ENCODE measurements at regions not wholly inside any gene's neighbourhood (a gene's known extent, or its start where the extent isn't known, plus 50 kb on each side); places are given as distances from the start of the nearest gene placed in this dataset.

DNA sequence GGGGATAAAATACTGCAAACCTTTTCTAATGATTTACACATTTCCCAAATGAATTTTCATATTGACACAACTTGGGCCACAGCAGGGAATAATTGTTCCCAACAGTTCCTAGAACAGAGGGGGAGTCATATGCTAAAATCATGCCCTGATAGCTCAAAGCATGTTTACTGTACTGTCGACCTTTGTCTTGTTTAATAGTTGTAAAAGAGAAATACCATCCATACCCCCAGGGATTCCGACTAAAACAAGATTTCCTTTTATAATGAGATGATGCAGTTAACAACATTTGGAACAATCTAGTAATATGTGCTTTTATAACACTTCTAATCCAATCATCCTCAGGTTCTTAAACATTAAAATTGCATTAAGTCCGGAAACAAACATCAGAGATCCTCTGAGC, 759.7 kb downstream of the OLFM4 start:
- no peaks in the 10 kb centered on the region for H3K36me3 ChIP-seq (ENCODE audit: insufficient read depth, low read length)
- no peak overlapping the region for H3K27ac Mint-ChIP-seq
- H3K27me3 Mint-ChIP-seq: no peaks in the 10 kb centered on the region
- H3K27me3 ChIP-seq (ENCODE audit: insufficient read depth, low read length, poor library complexity, severe bottlenecking): no peaks in the 10 kb centered on the region
- peaks cover 0 to 10% (median 2%) of the 10 kb centered on the region in 5 donors for H3K9me3 Mint-ChIP-seq
- ChIA-PET CTCF (no interaction called here), POLR2A (no interaction called here)
- H3K4me3 ChIP-seq (ENCODE audit: low read length): no peak overlapping the region
- no peaks in the 10 kb centered on the region for H3K4me1 Mint-ChIP-seq
- no peaks in the 10 kb centered on the region for H3K4me1 ChIP-seq (ENCODE audit: insufficient read depth, low read length)
- H3K9me3 ChIP-seq (ENCODE audit: low read length): no peaks in the 10 kb centered on the region
- no peak overlapping the region for H3K4me3 Mint-ChIP-seq
- no peak overlapping the region for H3K27ac ChIP-seq (ENCODE audit: low read depth, low read length)
- DNase-seq: no peak
- no peaks in the 10 kb centered on the region for H3K36me3 Mint-ChIP-seq

DNA sequence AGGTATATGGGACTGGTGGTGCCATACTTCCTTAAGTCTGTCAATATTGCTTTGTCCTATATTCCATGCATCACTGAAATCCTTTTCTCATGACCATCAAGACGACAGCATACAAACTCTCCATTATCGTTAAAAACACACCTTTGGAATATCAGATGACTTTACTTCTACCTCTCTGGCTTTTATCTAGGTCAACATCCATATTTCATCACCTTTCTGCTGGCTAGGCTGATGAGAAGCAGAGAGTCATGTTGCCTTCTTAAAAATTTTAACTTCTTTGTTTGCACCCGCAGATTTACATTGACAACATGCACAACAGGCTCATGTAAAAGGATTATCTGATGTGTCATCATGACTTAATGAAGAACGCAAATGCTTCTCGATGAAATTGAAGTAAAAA, 771.4 kb downstream of the OLFM4 start:
- Mint-ChIP-seq H3K4me1 (no peaks in the 10 kb centered on the region), H3K27me3 (no peaks in the 10 kb centered on the region), H3K27ac (no peak overlapping the region), H3K36me3 (no peaks in the 10 kb centered on the region), H3K4me3 (no peak overlapping the region), H3K9me3 (peaks cover 0 to 26% (median 7%) of the 10 kb centered on the region in 5 donors)
- H3K4me1 ChIP-seq (ENCODE audit: insufficient read depth, low read length): no peaks in the 10 kb centered on the region
- H3K27me3 ChIP-seq (ENCODE audit: insufficient read depth, low read length, poor library complexity, severe bottlenecking): no peaks in the 10 kb centered on the region
- CTCF ChIA-PET: no interaction called here
- no peak overlapping the region for H3K27ac ChIP-seq (ENCODE audit: low read depth, low read length)
- DNase-seq: no peak
- H3K36me3 ChIP-seq (ENCODE audit: insufficient read depth, low read length): no peaks in the 10 kb centered on the region
- POLR2A ChIA-PET: no interaction called here
- no peaks in the 10 kb centered on the region for H3K9me3 ChIP-seq (ENCODE audit: low read length)
- no peak overlapping the region for H3K4me3 ChIP-seq (ENCODE audit: low read length)

DNA sequence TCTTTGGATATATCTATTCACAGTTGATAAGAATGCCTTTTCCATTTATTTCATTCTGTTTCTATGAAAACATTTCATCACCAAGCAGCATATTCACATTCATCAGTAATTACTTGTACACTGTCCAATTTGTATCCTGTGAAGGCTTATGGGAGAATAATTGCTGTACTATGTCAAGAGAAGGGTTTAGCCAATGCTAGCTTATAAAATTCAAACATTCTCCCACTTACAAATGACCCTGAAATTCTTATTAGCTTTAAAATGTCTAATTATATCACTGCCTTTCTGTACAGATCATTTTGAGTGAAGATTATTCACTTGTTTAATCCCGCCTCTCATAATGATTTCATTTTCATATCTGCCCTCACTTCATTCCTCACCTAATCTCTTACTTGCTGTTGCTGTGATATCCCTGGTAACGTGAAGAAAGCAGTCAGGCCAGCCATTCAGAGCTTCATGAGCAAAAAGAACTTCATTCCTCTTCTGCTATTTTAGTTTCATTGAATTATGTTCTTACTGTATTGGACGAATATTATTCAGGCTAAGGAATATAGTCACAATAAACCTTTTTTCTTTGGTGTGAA, 778.7 kb downstream of the OLFM4 start:
- Mint-ChIP-seq H3K9me3 (peaks cover 0 to 26% (median 6%) of the 10 kb centered on the region in 5 donors), H3K27ac (no peak overlapping the region), H3K36me3 (no peaks in the 10 kb centered on the region), H3K4me1 (no peaks in the 10 kb centered on the region), H3K4me3 (no peak overlapping the region), H3K27me3 (no peaks in the 10 kb centered on the region)
- Histone ChIP-seq H3K9me3 (ENCODE audit: low read length) (no peaks in the 10 kb centered on the region), H3K27ac (ENCODE audit: low read depth, low read length) (no peak overlapping the region), H3K27me3 (ENCODE audit: insufficient read depth, low read length, poor library complexity, severe bottlenecking) (no peaks in the 10 kb centered on the region), H3K4me3 (ENCODE audit: low read length) (no peak overlapping the region), H3K36me3 (ENCODE audit: insufficient read depth, low read length) (no peaks in the 10 kb centered on the region), H3K4me1 (ENCODE audit: insufficient read depth, low read length) (no peaks in the 10 kb centered on the region)
- ChIA-PET CTCF (no interaction called here), POLR2A (no interaction called here)
- DNase-seq: no peak

DNA sequence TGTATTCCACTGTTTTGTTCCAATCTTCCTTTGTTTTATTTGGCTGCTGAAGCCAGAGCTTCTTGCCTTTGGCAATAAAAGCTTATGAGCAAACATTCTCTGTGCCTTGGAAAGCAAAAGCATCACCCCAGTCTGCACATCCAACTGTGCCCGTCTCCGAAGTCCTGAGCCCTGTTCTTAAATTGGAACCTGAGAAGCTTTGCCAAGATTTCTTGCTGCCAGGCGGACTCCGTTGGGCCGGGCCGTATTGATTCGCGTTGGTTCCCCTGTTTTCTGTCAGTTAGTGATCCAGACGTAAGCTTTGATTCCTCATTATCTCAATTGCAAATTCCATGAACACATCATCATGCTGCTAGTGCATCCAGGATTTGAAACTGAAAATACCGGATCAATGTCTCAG, 793.0 kb downstream of the OLFM4 start:
- H3K27me3 Mint-ChIP-seq: no peaks in the 10 kb centered on the region
- H3K27me3 ChIP-seq (ENCODE audit: insufficient read depth, low read length, poor library complexity, severe bottlenecking): no peaks in the 10 kb centered on the region
- POLR2A ChIA-PET: no interaction called here

DNA sequence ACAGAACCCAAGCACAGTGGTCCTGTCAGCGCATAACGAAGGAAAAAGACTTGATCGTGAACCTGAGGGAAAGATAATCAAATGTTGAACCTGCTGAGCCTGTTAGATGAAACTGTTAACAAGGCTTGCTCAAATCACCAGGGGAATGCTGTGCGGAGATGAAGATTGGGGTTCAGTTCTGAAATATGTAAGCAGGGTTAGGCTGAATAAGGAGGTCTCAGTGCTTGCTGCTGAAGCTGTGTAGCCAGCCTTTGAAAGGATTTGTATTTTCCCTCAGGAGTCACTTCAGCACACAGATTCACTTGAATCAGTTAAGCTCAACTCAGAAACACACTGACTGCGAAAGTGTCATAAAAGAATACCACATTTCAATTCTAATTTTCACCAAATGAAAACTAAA, 793.5 kb downstream of the OLFM4 start:
- Mint-ChIP-seq H3K36me3 (no peaks in the 10 kb centered on the region), H3K4me1 (no peaks in the 10 kb centered on the region), H3K27ac (no peak overlapping the region), H3K9me3 (peaks cover 0 to 41% (median 5%) of the 10 kb centered on the region in 5 donors), H3K4me3 (no peak overlapping the region), H3K27me3 (no peaks in the 10 kb centered on the region)
- no peak overlapping the region for H3K4me3 ChIP-seq (ENCODE audit: low read length)
- POLR2A ChIA-PET: no interaction called here
- no peaks in the 10 kb centered on the region for H3K4me1 ChIP-seq (ENCODE audit: insufficient read depth, low read length)
- H3K36me3 ChIP-seq (ENCODE audit: insufficient read depth, low read length): no peaks in the 10 kb centered on the region
- CTCF ChIA-PET: no interaction called here
- no peaks in the 10 kb centered on the region for H3K27me3 ChIP-seq (ENCODE audit: insufficient read depth, low read length, poor library complexity, severe bottlenecking)
- no peaks in the 10 kb centered on the region for H3K9me3 ChIP-seq (ENCODE audit: low read length)
- H3K27ac ChIP-seq (ENCODE audit: low read depth, low read length): no peak overlapping the region
- DNase-seq: no peak

More for the DNA sequence above, 793.0 kb downstream of the OLFM4 start:
- Histone ChIP-seq H3K4me3 (ENCODE audit: low read length) (no peak overlapping the region), H3K4me1 (ENCODE audit: insufficient read depth, low read length) (no peaks in the 10 kb centered on the region), H3K27ac (ENCODE audit: low read depth, low read length) (no peak overlapping the region), H3K9me3 (ENCODE audit: low read length) (no peaks in the 10 kb centered on the region), H3K36me3 (ENCODE audit: insufficient read depth, low read length) (no peaks in the 10 kb centered on the region)
- no peak overlapping the region for H3K27ac Mint-ChIP-seq
- no peak for DNase-seq
- H3K4me3 Mint-ChIP-seq: no peak overlapping the region
- no peaks in the 10 kb centered on the region for H3K4me1 Mint-ChIP-seq
- H3K9me3 Mint-ChIP-seq: peaks cover 0 to 38% (median 3%) of the 10 kb centered on the region in 5 donors
- CTCF ChIA-PET: no interaction called here
- no peaks in the 10 kb centered on the region for H3K36me3 Mint-ChIP-seq

DNA sequence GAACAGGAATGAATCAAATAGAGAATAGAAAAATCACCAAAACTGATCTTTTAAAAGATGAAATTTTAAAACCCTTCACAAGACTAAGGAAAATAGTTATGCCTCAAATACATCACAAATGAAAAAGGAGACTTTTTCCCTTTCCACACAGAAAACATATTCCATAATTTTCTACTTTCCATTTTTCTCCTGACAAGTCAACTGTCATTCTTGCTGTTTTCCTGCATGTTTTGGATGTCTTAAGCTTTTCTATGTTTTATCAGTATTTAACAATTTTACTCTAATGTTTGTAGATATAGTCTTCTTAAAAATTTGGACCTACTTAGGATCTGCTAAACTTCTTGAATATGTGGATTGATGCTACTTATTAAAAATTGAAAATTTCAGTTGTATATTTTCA, 810.8 kb downstream of the OLFM4 start:
- DNase-seq: no peak
- Histone ChIP-seq H3K36me3 (ENCODE audit: insufficient read depth, low read length) (no peaks in the 10 kb centered on the region), H3K4me3 (ENCODE audit: low read length) (no peak overlapping the region), H3K27ac (ENCODE audit: low read depth, low read length) (no peak overlapping the region), H3K27me3 (ENCODE audit: insufficient read depth, low read length, poor library complexity, severe bottlenecking) (no peaks in the 10 kb centered on the region), H3K9me3 (ENCODE audit: low read length) (no peaks in the 10 kb centered on the region), H3K4me1 (ENCODE audit: insufficient read depth, low read length) (no peaks in the 10 kb centered on the region)
- CTCF ChIA-PET: no interaction called here
- no peaks in the 10 kb centered on the region for H3K27me3 Mint-ChIP-seq
- no peaks in the 10 kb centered on the region for H3K36me3 Mint-ChIP-seq
- H3K9me3 Mint-ChIP-seq: peaks cover 7 to 21% (median 9%) of the 10 kb centered on the region in 5 donors
- H3K4me3 Mint-ChIP-seq: no peak overlapping the region
- no peak overlapping the region for H3K27ac Mint-ChIP-seq
- POLR2A ChIA-PET: no interaction called here
- H3K4me1 Mint-ChIP-seq: no peaks in the 10 kb centered on the region

DNA sequence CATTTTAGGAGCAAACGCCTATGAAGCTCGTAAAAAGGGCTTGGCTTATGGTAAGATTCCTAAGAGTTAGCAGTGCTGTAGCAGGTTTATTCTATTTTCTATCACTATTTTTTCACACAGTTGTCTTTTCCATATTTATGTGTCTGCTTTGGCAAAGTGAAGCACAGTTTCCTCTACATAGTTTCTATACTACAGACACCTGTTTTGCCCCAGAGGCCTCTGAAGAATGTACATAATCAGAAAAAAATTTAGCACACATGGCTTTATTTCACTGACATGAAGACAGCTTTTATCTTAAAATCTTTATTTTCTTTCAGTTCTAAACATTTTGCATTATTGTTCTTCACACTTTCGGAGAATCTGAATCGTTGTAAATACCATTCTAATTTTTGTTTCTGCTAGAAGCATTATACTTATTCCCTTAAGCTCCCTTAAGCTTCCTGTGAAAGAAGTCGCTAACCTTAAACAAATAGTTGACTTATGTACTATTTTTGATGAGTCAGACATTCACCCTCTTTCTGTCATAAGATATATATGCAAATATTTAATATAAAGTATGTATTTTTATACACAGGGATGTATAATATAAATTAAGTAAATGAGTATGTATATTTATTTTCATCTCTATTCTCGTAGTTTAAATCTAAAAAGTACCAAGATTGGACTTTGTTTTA, 816.0 kb downstream of the OLFM4 start:
- Mint-ChIP-seq H3K4me1 (no peaks in the 10 kb centered on the region), H3K4me3 (no peak overlapping the region), H3K27ac (no peak overlapping the region), H3K36me3 (no peaks in the 10 kb centered on the region), H3K27me3 (no peaks in the 10 kb centered on the region), H3K9me3 (peaks cover 5 to 26% (median 16%) of the 10 kb centered on the region in 5 donors)
- CTCF ChIA-PET: no interaction called here
- H3K9me3 ChIP-seq (ENCODE audit: low read length): no peaks in the 10 kb centered on the region
- H3K36me3 ChIP-seq (ENCODE audit: insufficient read depth, low read length): no peaks in the 10 kb centered on the region
- H3K4me3 ChIP-seq (ENCODE audit: low read length): no peak overlapping the region
- no peak overlapping the region for H3K27ac ChIP-seq (ENCODE audit: low read depth, low read length)
- no peaks in the 10 kb centered on the region for H3K4me1 ChIP-seq (ENCODE audit: insufficient read depth, low read length)
- no peaks in the 10 kb centered on the region for H3K27me3 ChIP-seq (ENCODE audit: insufficient read depth, low read length, poor library complexity, severe bottlenecking)
- POLR2A ChIA-PET: no interaction called here
- no peak for DNase-seq

DNA sequence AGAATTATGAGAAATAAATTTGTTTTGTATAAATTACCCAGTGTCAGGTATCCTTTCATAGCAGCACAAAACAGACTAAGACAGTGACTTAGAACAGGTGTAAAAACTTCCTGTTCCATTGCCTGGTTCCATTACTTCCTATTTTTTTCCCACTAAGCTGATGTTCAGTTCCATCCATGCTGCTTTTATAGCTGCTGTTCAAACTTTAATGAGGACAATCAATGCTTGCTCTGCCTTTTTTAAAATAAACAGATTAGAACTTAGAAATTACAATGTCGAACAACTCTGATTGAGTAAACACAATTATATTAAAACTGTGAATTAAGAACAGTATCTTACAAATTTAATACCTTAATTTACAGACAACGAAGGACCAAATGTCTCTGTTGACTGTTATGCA, 818.9 kb downstream of the OLFM4 start:
- H3K9me3 ChIP-seq (ENCODE audit: low read length): no peaks in the 10 kb centered on the region
- no peak for DNase-seq
- H3K4me3 ChIP-seq (ENCODE audit: low read length): no peak overlapping the region
- CTCF ChIA-PET: no interaction called here
- Mint-ChIP-seq H3K9me3 (peaks cover 5 to 26% (median 19%) of the 10 kb centered on the region in 5 donors), H3K36me3 (no peaks in the 10 kb centered on the region), H3K27me3 (no peaks in the 10 kb centered on the region), H3K4me1 (no peaks in the 10 kb centered on the region), H3K4me3 (no peak overlapping the region), H3K27ac (no peak overlapping the region)
- no peaks in the 10 kb centered on the region for H3K27me3 ChIP-seq (ENCODE audit: insufficient read depth, low read length, poor library complexity, severe bottlenecking)
- H3K4me1 ChIP-seq (ENCODE audit: insufficient read depth, low read length): no peaks in the 10 kb centered on the region
- H3K27ac ChIP-seq (ENCODE audit: low read depth, low read length): no peak overlapping the region
- no peaks in the 10 kb centered on the region for H3K36me3 ChIP-seq (ENCODE audit: insufficient read depth, low read length)
- POLR2A ChIA-PET: no interaction called here

All from CD8-positive, alpha-beta memory T cell (primary cell).